Loucy (cell line): ENCODE measurements at regions not wholly inside any gene's neighbourhood (a gene's known extent, or its start where the extent isn't known, plus 50 kb on each side); places are given as distances from the start of the nearest gene placed in this dataset.

ENCODE experiments used
- EZH2phosphoT487 ChIP-seq: fragments of 200-600 bp; IDR thresholded peaks from 2 replicates; pipeline ENCODE4 v1.6.1; 2018; ENCODE audit warnings: antibody characterized with exemption, mild to moderate bottlenecking, moderate library complexity, borderline replicate concordance
- TF ChIP-seq, protein P1 (sequence below): fragments of 200-600 bp; sonication (generic); conservative IDR thresholded peaks from 2 replicates; pipeline ENCODE4 v1.5.1; 2014; ENCODE audit warnings: mild to moderate bottlenecking, antibody characterized with exemption, low read length

DNA sequence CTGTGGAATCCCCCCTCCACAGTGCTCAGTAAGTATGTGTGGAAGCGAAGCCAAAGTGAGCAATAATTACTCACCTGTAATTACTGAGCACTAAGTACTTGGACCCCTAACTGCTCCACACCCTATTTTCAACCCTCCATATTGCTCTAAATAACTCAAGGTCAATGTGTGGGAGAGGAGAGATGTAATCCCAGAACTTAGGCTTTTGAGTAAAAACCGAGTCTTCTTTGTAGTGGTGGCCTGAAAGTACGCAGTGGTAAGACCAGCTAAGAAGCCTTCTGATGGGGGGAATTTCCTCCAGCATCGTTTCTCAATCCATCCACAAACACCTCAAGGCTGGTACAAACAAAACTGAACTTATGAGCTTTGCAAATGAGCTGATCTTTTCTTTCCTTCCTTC is 551.6 kb downstream of the ZEB2 start:
- TF ChIP-seq, protein P1, sequence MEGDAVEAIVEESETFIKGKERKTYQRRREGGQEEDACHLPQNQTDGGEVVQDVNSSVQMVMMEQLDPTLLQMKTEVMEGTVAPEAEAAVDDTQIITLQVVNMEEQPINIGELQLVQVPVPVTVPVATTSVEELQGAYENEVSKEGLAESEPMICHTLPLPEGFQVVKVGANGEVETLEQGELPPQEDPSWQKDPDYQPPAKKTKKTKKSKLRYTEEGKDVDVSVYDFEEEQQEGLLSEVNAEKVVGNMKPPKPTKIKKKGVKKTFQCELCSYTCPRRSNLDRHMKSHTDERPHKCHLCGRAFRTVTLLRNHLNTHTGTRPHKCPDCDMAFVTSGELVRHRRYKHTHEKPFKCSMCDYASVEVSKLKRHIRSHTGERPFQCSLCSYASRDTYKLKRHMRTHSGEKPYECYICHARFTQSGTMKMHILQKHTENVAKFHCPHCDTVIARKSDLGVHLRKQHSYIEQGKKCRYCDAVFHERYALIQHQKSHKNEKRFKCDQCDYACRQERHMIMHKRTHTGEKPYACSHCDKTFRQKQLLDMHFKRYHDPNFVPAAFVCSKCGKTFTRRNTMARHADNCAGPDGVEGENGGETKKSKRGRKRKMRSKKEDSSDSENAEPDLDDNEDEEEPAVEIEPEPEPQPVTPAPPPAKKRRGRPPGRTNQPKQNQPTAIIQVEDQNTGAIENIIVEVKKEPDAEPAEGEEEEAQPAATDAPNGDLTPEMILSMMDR: no peak
- TF ChIP-seq EZH2phosphoT487: no peak
